Vagina (tissue), 2 donors: ENCODE measurements at regions not wholly inside any gene's neighbourhood (a gene's known extent, or its start where the extent isn't known, plus 50 kb on each side); places are given as distances from the start of the nearest gene placed in this dataset.

Source experiments
- CTCF ChIP-seq, 3 experiments: fragments of 450-650 bp in 2 of 3; fragments of 200-600 bp in 1 of 3; sonication (generic) in 1 of 3; IDR thresholded peaks; one replicate each; pipeline ENCODE4 v1.5.1; 2017 to 2019; ENCODE audit warnings: antibody characterized with exemption in 3 of 3, mild to moderate bottlenecking in 2 of 3, moderate library complexity in 2 of 3
- POLR2AphosphoS5 ChIP-seq, 2 donors: sonication (generic); formaldehyde crosslinking; IDR thresholded peaks; one replicate each; pipeline ENCODE4 v1.9.0; 2017; ENCODE audit warnings: antibody characterized with exemption in 2 of 2, mild to moderate bottlenecking in 2 of 2, low read depth in 1 of 2; ENCODE audit not compliant: insufficient read depth in 1 of 2

DNA sequence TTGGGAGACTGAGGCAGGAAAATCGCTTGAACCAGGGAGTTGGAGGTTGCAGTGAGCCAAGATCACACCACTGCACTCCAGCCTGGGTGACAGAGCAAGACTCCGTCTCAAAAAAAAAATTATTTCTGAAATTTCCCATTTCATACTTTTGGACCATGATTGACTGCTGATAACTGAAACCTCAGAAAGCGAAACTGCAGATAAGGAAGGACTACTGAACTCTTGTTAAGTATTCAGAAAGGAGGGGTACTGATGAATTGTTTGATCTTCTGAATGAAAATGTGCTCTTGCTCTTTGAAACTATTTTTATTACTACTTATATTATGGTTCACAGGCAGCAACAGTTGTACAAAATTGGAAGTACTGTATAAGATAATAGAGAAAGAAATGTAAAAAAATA, 69.0 kb downstream of the HDGFL1 start:
- TF ChIP-seq CTCF (IDR thresholded peaks at IDR 0.05), result no peak
- TF ChIP-seq POLR2AphosphoS5 (IDR thresholded peaks at IDR 0.05; ENCODE audit: insufficient read depth in 1 of 2, low read depth in 1 of 2), result no peak
